Activated CD4-positive, alpha-beta memory T cell treated with anti-CD3 and anti-CD28 coated beads for 36 hours (primary cell): ENCODE measurements at regions not wholly inside any gene's neighbourhood (a gene's known extent, or its start where the extent isn't known, plus 50 kb on each side); places are given as distances from the start of the nearest gene placed in this dataset.

Experiments
- CTCF ChIA-PET: fragments of 350-600 bp; sonication (Branson Sonifier 250); formaldehyde crosslinking; loops from one replicate; lab custom pipeline; 2021; ENCODE audit warnings: antibody characterized with exemption, inconsistent platforms; lab: Charles Lee
- POLR2A ChIA-PET: fragments of 350-600 bp; sonication (Branson Sonifier 250); formaldehyde crosslinking; loops from one replicate; lab custom pipeline; 2021; ENCODE audit warnings: antibody characterized with exemption; lab: Charles Lee
- DNase-seq: peaks from one replicate; pipeline ENCODE4 v3.0.0-alpha.2; 2020
- H3K27ac Mint-ChIP-seq: one replicate; pipeline ENCODE4 v1.8.0; 2021; ENCODE audit warnings: mixed read lengths
- H3K27me3 Mint-ChIP-seq: one replicate; pipeline ENCODE4 v1.8.0; 2021; ENCODE audit warnings: mixed read lengths
- H3K36me3 Mint-ChIP-seq: one replicate; pipeline ENCODE4 v1.8.0; 2021; ENCODE audit warnings: mixed read lengths
- H3K4me1 Mint-ChIP-seq: one replicate; pipeline ENCODE4 v1.8.0; 2021; ENCODE audit warnings: low read depth, mixed read lengths
- H3K4me3 Mint-ChIP-seq: one replicate; pipeline ENCODE4 v1.8.0; 2021; ENCODE audit warnings: mild to moderate bottlenecking, mixed read lengths
- H3K9me3 Mint-ChIP-seq: one replicate; pipeline ENCODE4 v1.8.0; 2021; ENCODE audit warnings: mixed read lengths
- intact Hi-C: fragments of 100-400 bp; cut with micrococcal nuclease; formaldehyde crosslinking; loops from one replicate; pipeline ENCODE4 v1.15.1; 2023

GRCh38 chr2:188158337-188159100, 133.2 kb upstream of the GULP1 start:
- POLR2A ChIA-PET: no interaction called here
- H3K9me3 Mint-ChIP-seq: no peaks in the 10 kb centered on the region
- no peak overlapping the region for H3K27ac Mint-ChIP-seq
- DNase-seq: no peak
- H3K4me1 Mint-ChIP-seq: no peaks in the 10 kb centered on the region
- H3K36me3 Mint-ChIP-seq: no peaks in the 10 kb centered on the region
- no peaks in the 10 kb centered on the region for H3K27me3 Mint-ChIP-seq
- CTCF ChIA-PET: no interaction called here
- no peak overlapping the region for H3K4me3 Mint-ChIP-seq
- intact Hi-C loops: no loop called here

- H3K27me3 Mint-ChIP-seq: no peaks in the 10 kb centered on the region
- H3K36me3 Mint-ChIP-seq: no peaks in the 10 kb centered on the region
- CTCF ChIA-PET: no interaction called here
- DNase-seq: no peak
- POLR2A ChIA-PET: no interaction called here
- intact Hi-C loops: no loop called here
- no peaks in the 10 kb centered on the region for H3K4me1 Mint-ChIP-seq
- no peaks in the 10 kb centered on the region for H3K9me3 Mint-ChIP-seq
- H3K27ac Mint-ChIP-seq: no peak overlapping the region
- H3K4me3 Mint-ChIP-seq: no peak overlapping the region
These were observed 132.2 kb upstream of the GULP1 start for GRCh38 chr2:188159484-188159883.

- H3K27me3 Mint-ChIP-seq: no peaks in the 10 kb centered on the region
- H3K27ac Mint-ChIP-seq: no peak overlapping the region
- no peaks in the 10 kb centered on the region for H3K36me3 Mint-ChIP-seq
- DNase-seq: no peak
- H3K9me3 Mint-ChIP-seq: peaks cover 2% of the 10 kb centered on the region
- no peak overlapping the region for H3K4me3 Mint-ChIP-seq
- intact Hi-C loops: no loop called here
- CTCF ChIA-PET: no interaction called here
- POLR2A ChIA-PET: no interaction called here
- no peaks in the 10 kb centered on the region for H3K4me1 Mint-ChIP-seq
These were observed 121.3 kb upstream of the GULP1 start for GRCh38 chr2:188170356-188170755.

- Mint-ChIP-seq H3K4me1 (peaks cover 4% of the 10 kb centered on the region), H3K36me3 (no peaks in the 10 kb centered on the region), H3K4me3 (no peak overlapping the region), H3K27me3 (no peaks in the 10 kb centered on the region), H3K9me3 (no peaks in the 10 kb centered on the region), H3K27ac (no peak overlapping the region)
- CTCF ChIA-PET: no interaction called here
- intact Hi-C loops: no loop called here
- POLR2A ChIA-PET: no interaction called here
- DNase-seq: no peak
These were observed 115.1 kb upstream of the GULP1 start for GRCh38 chr2:188176620-188177019.

GRCh38 chr2:188181067-188181838, 110.4 kb upstream of the GULP1 start:
- no peak overlapping the region for H3K4me3 Mint-ChIP-seq
- no peak for DNase-seq
- H3K36me3 Mint-ChIP-seq: no peaks in the 10 kb centered on the region
- POLR2A ChIA-PET: no interaction called here
- peaks cover 4% of the 10 kb centered on the region for H3K4me1 Mint-ChIP-seq
- no peak overlapping the region for H3K27ac Mint-ChIP-seq
- CTCF ChIA-PET: no interaction called here
- H3K9me3 Mint-ChIP-seq: no peaks in the 10 kb centered on the region
- intact Hi-C loops: no loop called here
- H3K27me3 Mint-ChIP-seq: no peaks in the 10 kb centered on the region

GRCh38 chr2:188181884-188182283, 109.8 kb upstream of the GULP1 start:
- POLR2A ChIA-PET: no interaction called here
- no peak for DNase-seq
- H3K9me3 Mint-ChIP-seq: no peaks in the 10 kb centered on the region
- intact Hi-C loops: no loop called here
- H3K4me3 Mint-ChIP-seq: no peak overlapping the region
- H3K4me1 Mint-ChIP-seq: peaks cover 4% of the 10 kb centered on the region
- no peak overlapping the region for H3K27ac Mint-ChIP-seq
- H3K36me3 Mint-ChIP-seq: no peaks in the 10 kb centered on the region
- CTCF ChIA-PET: no interaction called here
- no peaks in the 10 kb centered on the region for H3K27me3 Mint-ChIP-seq

- no peak for DNase-seq
- H3K27me3 Mint-ChIP-seq: no peaks in the 10 kb centered on the region
- H3K36me3 Mint-ChIP-seq: no peaks in the 10 kb centered on the region
- no peak overlapping the region for H3K27ac Mint-ChIP-seq
- peaks cover 5% of the 10 kb centered on the region for H3K9me3 Mint-ChIP-seq
- ChIA-PET POLR2A (no interaction called here), CTCF (no interaction called here)
- no peaks in the 10 kb centered on the region for H3K4me1 Mint-ChIP-seq
- no peak overlapping the region for H3K4me3 Mint-ChIP-seq
- intact Hi-C loops: no loop called here
These were observed 103.9 kb upstream of the GULP1 start for GRCh38 chr2:188187726-188188125.

- Mint-ChIP-seq H3K4me3 (no peak overlapping the region), H3K27me3 (no peaks in the 10 kb centered on the region), H3K9me3 (peaks cover 5% of the 10 kb centered on the region), H3K4me1 (no peaks in the 10 kb centered on the region), H3K36me3 (no peaks in the 10 kb centered on the region), H3K27ac (no peak overlapping the region)
- ChIA-PET POLR2A (no interaction called here), CTCF (no interaction called here)
- intact Hi-C loops: no loop called here
- no peak for DNase-seq
These were observed 102.3 kb upstream of the GULP1 start for GRCh38 chr2:188189356-188189755.

GRCh38 chr2:188193230-188193629, 98.4 kb upstream of the GULP1 start:
- no peaks in the 10 kb centered on the region for H3K4me1 Mint-ChIP-seq
- CTCF ChIA-PET: no interaction called here

GRCh38 chr2:188196343-188197008, 95.2 kb upstream of the GULP1 start:
- H3K36me3 Mint-ChIP-seq: no peaks in the 10 kb centered on the region
- H3K4me1 Mint-ChIP-seq: no peaks in the 10 kb centered on the region
- H3K27ac Mint-ChIP-seq: no peak overlapping the region
- H3K9me3 Mint-ChIP-seq: peaks cover 2% of the 10 kb centered on the region
- DNase-seq: no peak
- ChIA-PET POLR2A (no interaction called here), CTCF (interaction anchor here (0.7 kb wide), 1 partner anchor 591 kb away, joined by 3 read pairs; no protein-coding TSS in a partner anchor)
- H3K4me3 Mint-ChIP-seq: no peak overlapping the region
- intact Hi-C loops: no loop called here
- H3K27me3 Mint-ChIP-seq: no peaks in the 10 kb centered on the region

More at GRCh38 chr2:188193230-188193629, 98.4 kb upstream of the GULP1 start:
- POLR2A ChIA-PET: no interaction called here
- Mint-ChIP-seq H3K27ac (no peak overlapping the region), H3K27me3 (no peaks in the 10 kb centered on the region), H3K36me3 (no peaks in the 10 kb centered on the region), H3K4me3 (no peak overlapping the region), H3K9me3 (peaks cover 5% of the 10 kb centered on the region)
- no peak for DNase-seq
- intact Hi-C loops: no loop called here

- H3K27me3 Mint-ChIP-seq: no peaks in the 10 kb centered on the region
- H3K9me3 Mint-ChIP-seq: no peaks in the 10 kb centered on the region
- no peak overlapping the region for H3K27ac Mint-ChIP-seq
- H3K4me1 Mint-ChIP-seq: no peaks in the 10 kb centered on the region
- H3K36me3 Mint-ChIP-seq: no peaks in the 10 kb centered on the region
- H3K4me3 Mint-ChIP-seq: no peak overlapping the region
- DNase-seq: no peak
- ChIA-PET CTCF (no interaction called here), POLR2A (no interaction called here)
- intact Hi-C loops: no loop called here
These were observed 92.0 kb upstream of the GULP1 start for GRCh38 chr2:188199716-188200128.

- no peaks in the 10 kb centered on the region for H3K9me3 Mint-ChIP-seq
- no peak overlapping the region for H3K4me3 Mint-ChIP-seq
- no peaks in the 10 kb centered on the region for H3K4me1 Mint-ChIP-seq
- DNase-seq: no peak
- POLR2A ChIA-PET: no interaction called here
- CTCF ChIA-PET: no interaction called here
- no peaks in the 10 kb centered on the region for H3K27me3 Mint-ChIP-seq
- no peaks in the 10 kb centered on the region for H3K36me3 Mint-ChIP-seq
- intact Hi-C loops: no loop called here
- H3K27ac Mint-ChIP-seq: no peak overlapping the region
These were observed 90.0 kb upstream of the GULP1 start for GRCh38 chr2:188201639-188202038.
